H1 (cell line): ENCODE measurements at regions not wholly inside any gene's neighbourhood (a gene's known extent, or its start where the extent isn't known, plus 50 kb on each side); places are given as distances from the start of the nearest gene placed in this dataset.

Experiments used
- CBX8 ChIP-seq: fragments of 300-800, 300-1000 bp; sonication (generic); IDR thresholded peaks from 2 replicates; pipeline ENCODE4 v1.7.1; 2016; ENCODE audit warnings: low read depth, low read length, borderline replicate concordance
- CTBP2 ChIP-seq: IDR thresholded peaks from 2 replicates; pipeline ENCODE4 v1.7.0; 2011; ENCODE audit warnings: borderline replicate concordance, mild to moderate bottlenecking, moderate library complexity, mixed read lengths, low read length; ENCODE audit not compliant: insufficient read depth, insufficient read length
- MAX ChIP-seq: IDR thresholded peaks from 2 replicates; pipeline ENCODE4 v1.6.1; 2012; ENCODE audit warnings: inconsistent platforms
- PHF8 ChIP-seq: fragments of 200-600 bp; sonication (generic); conservative IDR thresholded peaks from 2 replicates; pipeline ENCODE4 v1.7.1; 2012; ENCODE audit warnings: low read depth, mild to moderate bottlenecking, inconsistent platforms, low read length, moderate library complexity
- RBBP5 ChIP-seq: IDR thresholded peaks from 2 replicates; pipeline ENCODE4 v1.7.1; 2012; ENCODE audit warnings: low read depth, mild to moderate bottlenecking, inconsistent platforms, low read length, moderate library complexity, borderline replicate concordance
- SAP30 ChIP-seq: fragments of 300-600 bp; sonication (generic); IDR thresholded peaks from 2 replicates; pipeline ENCODE4 v1.7.1; 2012; ENCODE audit warnings: low read length, moderate library complexity, mild to moderate bottlenecking, inconsistent platforms; ENCODE audit not compliant: insufficient read depth, insufficient replicate concordance
- USF2 ChIP-seq: IDR thresholded peaks from 2 replicates; pipeline ENCODE4 v1.6.1; 2011; ENCODE audit warnings: low read length, improper control_type of control experiment

GRCh38 chr2:186342029-186342428 is 144.0 kb upstream of the ZC3H15 start (continued):
- TF ChIP-seq CBX8 (no peak), MAX (no peak), SAP30 (no peak), CTBP2 (no peak), USF2 (no peak), RBBP5 (no peak), PHF8 (no peak)
